ENCODE measurements at regions not wholly inside any gene's neighbourhood (a gene's known extent, or its start where the extent isn't known, plus 50 kb on each side); places are given as distances from the start of the nearest gene placed in this dataset.

DNA sequence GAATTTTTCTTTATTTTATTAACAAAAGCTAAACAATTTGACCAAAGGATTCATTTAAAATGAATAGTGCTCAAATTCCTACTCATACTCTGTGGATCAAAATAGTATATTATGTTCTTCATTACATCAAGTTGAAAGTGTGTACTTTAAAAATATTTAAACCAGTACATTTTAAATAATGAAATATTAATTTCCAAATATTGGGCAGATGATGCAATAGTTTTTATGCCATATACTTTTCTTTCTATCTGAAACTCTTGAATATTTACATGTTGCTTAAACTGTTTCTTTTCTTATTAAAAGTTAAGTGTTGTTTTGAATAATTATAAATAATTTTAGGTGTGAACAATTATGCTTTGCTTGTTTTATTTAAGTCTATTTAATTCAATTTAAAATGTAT is 144.7 kb upstream of the TMPRSS15 start:
- TF ChIP-seq CTCF (IDR thresholded peaks at IDR 0.05 in 4 of 5, conservative IDR thresholded peaks at IDR 0.05 in 1 of 5) = no peak
- no peak for TF ChIP-seq POLR2A (IDR thresholded peaks at IDR 0.05)

Data from gastrocnemius medialis (tissue), 4 donors.